Smooth muscle cell of the brain vasculature (primary cell): ENCODE measurements at regions not wholly inside any gene's neighbourhood (a gene's known extent, or its start where the extent isn't known, plus 50 kb on each side); places are given as distances from the start of the nearest gene placed in this dataset.

Experiments used
- DNase-seq: peaks from one replicate; pipeline ENCODE4 v3.0.0-alpha.2; 2012; ENCODE audit warnings: low read depth, low spot score

GRCh38 chr10:125217990-125218675 is 57.8 kb upstream of the CTBP2 start:
- no peak for DNase-seq

GRCh38 chr10:125216861-125217260 is 56.5 kb upstream of the CTBP2 start:
- DNase-seq = no peak

DNA sequence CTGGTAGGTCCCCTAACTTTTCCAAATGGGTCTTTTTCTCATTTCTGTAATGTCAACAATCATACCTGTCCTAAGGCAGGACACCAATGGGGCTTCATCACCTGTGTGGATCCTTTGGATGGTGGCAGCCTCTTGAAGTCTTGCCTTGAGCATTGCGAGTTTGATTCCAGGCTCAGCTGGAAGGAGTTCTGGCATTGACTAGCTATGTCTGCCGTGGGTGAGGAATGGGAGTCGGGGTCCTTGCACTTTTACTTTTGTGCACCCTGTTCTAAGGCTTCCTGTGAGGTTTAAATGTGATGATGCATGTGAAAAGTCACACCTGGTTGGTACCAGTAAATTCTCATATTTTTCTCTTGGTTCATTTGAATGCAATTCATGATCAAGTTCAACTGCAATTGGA is 55.9 kb upstream of the CTBP2 start:
- DNase-seq = no peak

- no peak for DNase-seq
These were observed 53.9 kb upstream of the CTBP2 start for GRCh38 chr10:125214283-125214570.

GRCh38 chr10:125213541-125214282 is 53.3 kb upstream of the CTBP2 start:
- no peak for DNase-seq

DNA sequence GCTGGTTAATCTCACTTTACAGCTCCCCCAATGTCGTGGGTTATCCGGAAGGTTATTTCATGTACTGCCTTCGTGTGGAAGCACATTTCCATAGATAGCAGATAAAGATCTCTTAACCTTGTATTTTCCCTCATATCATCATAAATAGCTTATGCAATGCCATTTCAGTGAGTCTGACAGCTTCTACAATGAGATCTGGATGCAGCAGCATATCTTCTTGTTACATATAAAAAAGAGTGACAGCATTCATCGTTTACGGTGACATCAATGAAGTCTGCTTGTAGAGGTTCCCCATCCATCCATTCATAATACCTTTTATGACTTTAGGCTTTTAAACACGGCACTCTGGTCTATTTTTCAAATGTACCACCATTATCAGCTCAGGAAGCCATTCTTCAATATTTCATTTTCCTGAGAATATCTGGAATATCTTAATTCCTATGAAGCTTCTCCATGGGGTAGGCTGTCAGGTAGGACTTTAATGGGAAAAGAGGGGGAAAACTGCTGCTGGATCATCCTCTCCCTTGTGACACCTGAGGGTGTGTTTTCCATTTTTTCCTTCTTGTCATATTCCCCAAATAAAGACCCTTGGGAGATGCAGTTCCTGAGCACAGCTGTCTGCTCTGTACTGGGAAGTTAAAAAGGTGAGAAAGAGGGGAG is 51.9 kb upstream of the CTBP2 start:
- DNase-seq = no peak
